K562 (cell line): ENCODE measurements at regions not wholly inside any gene's neighbourhood (a gene's known extent, or its start where the extent isn't known, plus 50 kb on each side); places are given as distances from the start of the nearest gene placed in this dataset.

ENCODE experiments used
- ATAC-seq: fragments of 200-7000 bp; cut with Tn5 transposase; 3 replicates; pipeline ENCODE4 v1.9.1; 2020; ENCODE audit warnings: moderate library complexity
- BruUV-seq: library from RNA; stranded (reverse); fragments of 400-500 nt; replicated peaks from 2 replicates; lab custom pipeline; 2021; lab: Mats Ljungman, UMichigan
- CTCF ChIA-PET: fragments of 300-600 bp; formaldehyde crosslinking; extraction: SDS; loops from one replicate; lab custom pipeline; 2021; ENCODE audit warnings: low intra/inter-chr PET ratio; lab: Yijun Ruan, JAX
- POLR2A ChIA-PET: fragments of 300-600, 350-650 bp; sonication (Branson Sonifier 250); formaldehyde crosslinking; extraction: SDS; loops from one replicate; lab custom pipeline; 2021; ENCODE audit warnings: antibody characterized with exemption, inconsistent platforms; lab: Yijun Ruan, JAX
- DNase-seq, 4 experiments: peaks; one replicate each; pipeline versions ENCODE4 v3.0.0 to v3.0.0-alpha.2; 2011 to 2018; ENCODE audit warnings: low spot score in 3 of 4, mixed read lengths in 3 of 4; ENCODE audit errors: extremely low read depth in 1 of 4
- FAIRE-seq: peaks from 2 replicates; lab custom pipeline; 2011; peaks lifted over from hg19 to GRCh38; lab: Jason Lieb, UNC
- H2AFZ ChIP-seq: 2 replicates; pipeline ENCODE4 v1.6.0; 2011; ENCODE audit warnings: low read depth, low read length, control low read depth, inconsistent platforms
- H3K27ac ChIP-seq: fragments of 200-600 bp; 3 replicates; pipeline ENCODE4 v1.8.0; 2011; ENCODE audit warnings: low read depth, mild to moderate bottlenecking, control low read depth, inconsistent platforms, low read length, moderate library complexity, mixed read lengths; ENCODE audit errors: extremely low read depth
- H3K27me3 ChIP-seq, 2 experiments: fragments of 300-600 bp in 1 of 2; 2 replicates in 1 of 2; 3 replicates in 1 of 2; pipeline versions ENCODE4 v1.6.0 to v1.8.0; 2011; ENCODE audit warnings: inconsistent platforms in 2 of 2, low read length in 2 of 2, mild to moderate bottlenecking in 1 of 2, mixed read lengths in 1 of 2, moderate library complexity in 1 of 2; ENCODE audit not compliant: control insufficient read depth in 2 of 2, insufficient read depth in 2 of 2
- H3K36me3 ChIP-seq: fragments of 300-600 bp; 3 replicates; pipeline ENCODE4 v1.8.0; 2011; ENCODE audit warnings: mild to moderate bottlenecking, low read length, inconsistent platforms; ENCODE audit not compliant: control insufficient read depth, insufficient read depth
- H3K4me1 ChIP-seq, 2 experiments: fragments of 200-600 bp in 1 of 2; replicated peaks in 1 of 2; 2 replicates in 1 of 2; 3 replicates in 1 of 2; pipeline versions ENCODE4 v1.5.1 to v1.8.0; 2011; ENCODE audit warnings: inconsistent platforms in 2 of 2, low read length in 2 of 2, mild to moderate bottlenecking in 1 of 2, mixed read lengths in 1 of 2, moderate library complexity in 1 of 2; ENCODE audit not compliant: control insufficient read depth in 2 of 2, insufficient read depth in 2 of 2
- H3K4me2 ChIP-seq: 2 replicates; pipeline ENCODE4 v1.6.1; 2011; ENCODE audit warnings: low read length, control low read depth, inconsistent platforms, mixed read lengths; ENCODE audit not compliant: insufficient read depth
- H3K4me3 ChIP-seq: fragments of 200-600 bp; sonication (generic), shearing (Covaris generic); 2 replicates; pipeline ENCODE4 v1.5.1; 2016; ENCODE audit warnings: control low read depth, inconsistent platforms
- H3K79me2 ChIP-seq: fragments of 200-600 bp; 3 replicates; pipeline ENCODE4 v1.8.0; 2011; ENCODE audit warnings: low read length, inconsistent platforms; ENCODE audit not compliant: control insufficient read depth, insufficient read depth
- H3K9ac ChIP-seq, 2 experiments: 2 replicates each; pipeline versions ENCODE4 v1.6.0 to v1.6.1; 2011; ENCODE audit warnings: low read depth in 2 of 2, low read length in 2 of 2, control low read depth in 1 of 2, inconsistent platforms in 1 of 2, mild to moderate bottlenecking in 1 of 2, mixed read lengths in 1 of 2; ENCODE audit not compliant: insufficient read depth in 1 of 2
- H3K9me1 ChIP-seq: one replicate; pipeline ENCODE4 v1.6.0; 2011; ENCODE audit warnings: inconsistent platforms, mild to moderate bottlenecking, low read length, moderate library complexity; ENCODE audit not compliant: control insufficient read depth, insufficient read depth
- H3K9me3 ChIP-seq: replicated peaks from 2 replicates; pipeline ENCODE4 v1.5.1; 2011; ENCODE audit warnings: low read depth, low read length, inconsistent platforms; ENCODE audit not compliant: control insufficient read depth, insufficient read depth
- H4K20me1 ChIP-seq: replicated peaks from 2 replicates; pipeline ENCODE4 v1.6.1; 2011; ENCODE audit warnings: low read length, inconsistent platforms, mixed read lengths; ENCODE audit not compliant: control insufficient read depth, insufficient read depth
- BACH1 ChIP-seq: fragments of 200-800 bp; sonication (Bioruptor generic); IDR thresholded peaks from 2 replicates; pipeline ENCODE4 v1.6.1; 2016; ENCODE audit warnings: missing genetic modification characterization, missing compliant biosample characterization
- CEBPB ChIP-seq: fragments of 450-650 bp; IDR thresholded peaks from 2 replicates; pipeline ENCODE4 v1.6.1; 2016; ENCODE audit warnings: missing genetic modification characterization, missing compliant biosample characterization
- ETV1 ChIP-seq: fragments of 450-650 bp; conservative IDR thresholded peaks from 2 replicates; pipeline ENCODE4 v1.6.1; 2016; ENCODE audit warnings: missing genetic modification characterization, control low read depth, low read depth, missing compliant biosample characterization
- GTF2E2 ChIP-seq: fragments of 200-800 bp; sonication (Bioruptor generic); IDR thresholded peaks from 2 replicates; pipeline ENCODE4 v1.6.1; 2016; ENCODE audit warnings: missing genetic modification characterization, missing compliant biosample characterization
- HNRNPUL1 ChIP-seq: fragments of 200-400 bp; formaldehyde crosslinking; IDR thresholded peaks from 2 replicates; pipeline ENCODE4 v1.6.1; 2017; ENCODE audit warnings: low read length
- IRF9 ChIP-seq: fragments of 450-650 bp; IDR thresholded peaks from 2 replicates; pipeline ENCODE4 v1.6.1; 2016; ENCODE audit warnings: missing biosample characterization, missing genetic modification characterization
- MEF2A ChIP-seq: IDR thresholded peaks from 2 replicates; pipeline ENCODE4 v1.6.1; 2011; ENCODE audit warnings: low read depth, mild to moderate bottlenecking, low read length, moderate library complexity; ENCODE audit not compliant: control insufficient read depth
- NFIX ChIP-seq: fragments of 250-450 bp; sonication (Bioruptor Pico); IDR thresholded peaks from 2 replicates; pipeline ENCODE4 v1.4.0; 2020; ENCODE audit warnings: low read depth, mild to moderate bottlenecking, moderate library complexity
- PCBP1 ChIP-seq: fragments of 200-400 bp; formaldehyde crosslinking; IDR thresholded peaks from 2 replicates; pipeline ENCODE4 v1.6.1; 2018; ENCODE audit warnings: mild to moderate bottlenecking, low read depth, low read length; ENCODE audit not compliant: poor library complexity, severe bottlenecking
- RBM17 ChIP-seq: fragments of 200-400 bp; formaldehyde crosslinking; IDR thresholded peaks from 2 replicates; pipeline ENCODE4 v1.6.1; 2017; ENCODE audit warnings: low read depth, mild to moderate bottlenecking, low read length, borderline replicate concordance
- SMAD2 ChIP-seq: fragments of 150-350 bp; IDR thresholded peaks from 2 replicates; pipeline ENCODE4 v1.6.1; 2014; ENCODE audit warnings: low read depth, mild to moderate bottlenecking, low read length
- SMC3 ChIP-seq: conservative IDR thresholded peaks from 2 replicates; pipeline ENCODE4 v1.6.1; 2011; ENCODE audit warnings: low read depth, low read length, improper control_type of control experiment; ENCODE audit not compliant: insufficient read depth
- SP2 ChIP-seq: IDR thresholded peaks from 2 replicates; pipeline ENCODE4 v1.6.1; 2011; ENCODE audit warnings: mild to moderate bottlenecking, low read depth, low read length, moderate library complexity; ENCODE audit not compliant: poor library complexity, severe bottlenecking; ENCODE audit errors: extremely low read depth
- XRCC4 ChIP-seq: IDR thresholded peaks from one replicate; pipeline ENCODE4 v1.6.1; 2011; ENCODE audit not compliant: insufficient read depth, insufficient read length; ENCODE audit errors: extremely low read depth
- ZBTB11 ChIP-seq, 3 experiments: fragments of 200-800 bp in 1 of 3; fragments of 250-450 bp in 1 of 3; fragments of 450-650 bp in 1 of 3; sonication (Bioruptor Pico) in 1 of 3; sonication (Bioruptor generic) in 1 of 3; formaldehyde crosslinking in 1 of 3; IDR thresholded peaks; 2 replicates each; pipeline versions ENCODE4 v1.6.1 to v1.8.0; 2016 to 2022; ENCODE audit warnings: mild to moderate bottlenecking in 2 of 3, missing genetic modification characterization in 2 of 3, missing compliant biosample characterization in 1 of 3, moderate library complexity in 1 of 3
- ZNF146 ChIP-seq: IDR thresholded peaks from one replicate; pipeline ENCODE4 v1.6.1; 2018; ENCODE audit warnings: missing compliant biosample characterization; ENCODE audit not compliant: unreplicated experiment
- ZNF316 ChIP-seq: fragments of 450-650 bp; IDR thresholded peaks from 2 replicates; pipeline ENCODE4 v1.6.1; 2016
- ZNF408 ChIP-seq: fragments of 250-450 bp; sonication (Bioruptor Pico); IDR thresholded peaks from 2 replicates; pipeline ENCODE4 v1.4.0; 2020; ENCODE audit warnings: low read depth, mild to moderate bottlenecking, moderate library complexity
- ZNF507 ChIP-seq: conservative IDR thresholded peaks from 2 replicates; pipeline ENCODE4 v1.6.1; 2017; ENCODE audit warnings: missing genetic modification characterization, missing compliant biosample characterization
- ZNF511 ChIP-seq: sonication (generic); formaldehyde crosslinking; IDR thresholded peaks from 2 replicates; pipeline ENCODE4 v1.8.0; 2022; ENCODE audit warnings: mild to moderate bottlenecking, missing genetic modification reagents
- WGBS: fragments of 100-300 bp; shearing (Covaris generic); methylation state at CpG from one replicate; pipeline ENCODE4 v1.1.6; 2016; ENCODE audit warnings: low coverage, mixed read lengths; ENCODE audit not compliant: insufficient coverage; ENCODE audit errors: missing lambda C conversion rate; 5-methylcytosine and 5-hydroxymethylcytosine counted together
- in situ Hi-C: fragments of 300-500 bp; cut with MboI; formaldehyde crosslinking; loops from 4 replicates; pipeline ENCODE4 v1.15.0; 2018; ENCODE audit warnings: inconsistent platforms, mixed read lengths
- intact Hi-C: fragments of 100-400 bp; cut with micrococcal nuclease; formaldehyde crosslinking; loops from 2 replicates; pipeline ENCODE4 v1.14.2; 2022

GRCh38 chr18:41517142-41517541, 437.9 kb upstream of the PIK3C3 start (continued):
- TF ChIP-seq NFIX (CRISPR knock-in tag) (no peak), HNRNPUL1 (no peak), XRCC4 (no peak), ZNF146 (CRISPR knock-in tag) (no peak), ZNF316 (no peak), MEF2A (no peak), ZNF507 (no peak), SP2 (no peak), ETV1 (tag) (no peak), CEBPB (tag) (0 out of 2 replicates have a peak, but pooled peaks have one; percentile 35), ZNF511 (CRISPR knock-in tag) (no peak), RBM17 (no peak)

- WGBS = 0% methylated on average over 3 of the region's 3 CpGs
- Histone ChIP-seq H3K9ac (no peak overlapping the region), H3K4me3 (no peak overlapping the region), H3K79me2 (no peaks in the 10 kb centered on the region), H3K4me1 (no peaks in the 10 kb centered on the region), H3K9me1 (no peaks in the 10 kb centered on the region), H4K20me1 (no peaks in the 10 kb centered on the region), H3K27me3 (no peaks in the 10 kb centered on the region), H3K9me3 (no peaks in the 10 kb centered on the region), H3K4me2 (no peak overlapping the region), H3K27ac (no peak overlapping the region), H3K36me3 (no peaks in the 10 kb centered on the region), H2AFZ (no peak overlapping the region)
- no TSS peak for BruUV-seq
- ATAC-seq (no peak), DNase-seq (no peak), FAIRE-seq (no peak)
- intact Hi-C loops = no loop called here
- in situ Hi-C loops = no loop called here
- POLR2A ChIA-PET = no interaction called here
- CTCF ChIA-PET = no interaction called here
- TF ChIP-seq IRF9 (tag) (no peak), SMAD2 (no peak), GTF2E2 (tag) (no peak), BACH1 (no peak), SMC3 (no peak), ZNF408 (CRISPR knock-in tag) (no peak), PCBP1 (no peak), ZBTB11 (CRISPR knock-in tag; IDR thresholded peaks at IDR 0.05) (no peak)
Observed at GRCh38 chr18:41513438-41513837, 441.6 kb upstream of the PIK3C3 start.
